Hippocampal formation (tissue), 2 donors: ENCODE measurements at regions not wholly inside any gene's neighbourhood (a gene's known extent, or its start where the extent isn't known, plus 50 kb on each side); places are given as distances from the start of the nearest gene placed in this dataset.

ENCODE experiments used
- DNase-seq, 2 donors: peaks; one replicate each; lab custom pipeline; 2025; lab: John Stamatoyannopoulos, UW

- no peak for DNase-seq
Observed at GRCh38 chr16:86664522-86665318, 86.4 kb downstream of the FOXL1 start.

DNA sequence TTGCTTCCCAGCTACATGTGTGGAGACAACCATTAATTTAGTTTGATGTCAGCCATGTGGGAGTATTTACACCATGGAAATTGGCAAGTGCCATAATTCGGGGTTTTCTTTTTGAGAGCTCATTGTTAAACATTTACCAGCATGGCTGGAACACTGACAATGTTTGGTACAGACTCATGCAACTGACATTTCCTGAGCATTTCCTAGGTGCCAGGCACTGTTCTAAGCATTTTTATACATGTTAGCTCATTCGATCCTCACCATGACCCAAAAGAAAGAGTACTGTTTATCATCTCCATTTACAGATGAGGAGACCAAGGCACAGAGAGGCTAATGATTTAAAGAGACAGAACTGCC, 86.9 kb downstream of the FOXL1 start:
- DNase-seq = no peak

DNA sequence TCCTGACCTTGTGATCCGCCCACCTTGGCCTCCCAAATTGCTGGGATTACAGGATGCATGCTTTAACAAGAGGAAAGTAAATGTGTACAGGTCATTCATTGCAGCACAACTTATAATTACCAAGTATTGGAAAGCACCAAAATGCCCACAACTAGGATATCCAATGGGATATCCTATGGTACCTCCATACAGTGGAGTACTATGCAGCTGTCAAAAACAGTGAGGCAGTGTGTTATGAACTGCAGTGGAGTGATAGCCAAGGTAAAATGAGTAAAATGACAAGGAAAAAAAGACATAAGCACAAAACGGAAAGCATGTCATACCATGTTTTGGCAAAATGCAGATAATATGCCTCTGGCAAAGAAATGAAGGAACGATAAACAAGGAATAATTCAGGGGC, 87.6 kb downstream of the FOXL1 start:
- no peak for DNase-seq

DNA sequence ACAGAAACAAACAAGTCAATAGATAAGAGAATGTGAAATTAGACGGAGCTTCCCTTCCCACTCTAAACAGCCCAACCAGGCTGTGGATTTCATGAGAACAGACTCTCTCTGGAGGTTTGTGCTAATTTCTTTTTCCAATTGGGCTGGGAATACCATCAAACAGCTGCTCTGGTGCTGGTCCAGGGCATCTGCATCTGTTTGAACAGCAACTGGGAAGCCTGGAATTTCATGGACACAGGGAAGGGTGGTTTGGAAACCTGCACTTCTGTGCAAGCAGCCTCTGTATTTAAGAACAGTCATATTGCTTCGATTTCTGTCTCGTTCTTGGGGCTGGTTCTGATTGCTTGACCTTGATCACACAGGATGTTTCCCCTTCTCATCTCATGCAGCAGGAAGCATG, 88.7 kb downstream of the FOXL1 start:
- DNase-seq = no peak

- DNase-seq = no peak
Observed at GRCh38 chr16:86668136-86668910, 90.0 kb downstream of the FOXL1 start.

DNA sequence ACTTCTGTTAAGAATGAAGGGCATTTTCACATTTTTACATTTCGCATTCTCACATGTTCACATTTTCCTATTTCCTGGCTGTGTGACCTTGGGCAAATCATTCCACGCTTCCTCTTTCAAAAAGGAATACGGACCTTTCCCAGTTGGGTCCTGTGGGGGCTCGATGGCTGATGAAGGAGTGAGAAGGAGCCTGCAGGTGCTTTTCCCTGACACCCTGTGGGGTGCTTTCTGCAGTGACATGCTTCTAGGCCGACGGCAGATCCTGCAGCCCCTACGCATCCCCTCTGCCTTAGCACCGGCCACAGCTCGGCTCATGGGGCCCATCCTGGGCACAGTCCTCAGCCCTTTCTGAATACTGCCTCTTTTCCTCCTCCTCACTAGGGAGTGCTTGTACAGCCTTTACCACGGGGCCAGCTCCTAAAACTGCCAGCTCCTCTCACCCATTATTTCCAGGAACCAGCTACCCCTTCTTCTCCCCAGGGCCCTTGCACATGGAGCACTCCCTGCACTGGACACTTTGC, 91.0 kb downstream of the FOXL1 start:
- DNase-seq = no peak

DNA sequence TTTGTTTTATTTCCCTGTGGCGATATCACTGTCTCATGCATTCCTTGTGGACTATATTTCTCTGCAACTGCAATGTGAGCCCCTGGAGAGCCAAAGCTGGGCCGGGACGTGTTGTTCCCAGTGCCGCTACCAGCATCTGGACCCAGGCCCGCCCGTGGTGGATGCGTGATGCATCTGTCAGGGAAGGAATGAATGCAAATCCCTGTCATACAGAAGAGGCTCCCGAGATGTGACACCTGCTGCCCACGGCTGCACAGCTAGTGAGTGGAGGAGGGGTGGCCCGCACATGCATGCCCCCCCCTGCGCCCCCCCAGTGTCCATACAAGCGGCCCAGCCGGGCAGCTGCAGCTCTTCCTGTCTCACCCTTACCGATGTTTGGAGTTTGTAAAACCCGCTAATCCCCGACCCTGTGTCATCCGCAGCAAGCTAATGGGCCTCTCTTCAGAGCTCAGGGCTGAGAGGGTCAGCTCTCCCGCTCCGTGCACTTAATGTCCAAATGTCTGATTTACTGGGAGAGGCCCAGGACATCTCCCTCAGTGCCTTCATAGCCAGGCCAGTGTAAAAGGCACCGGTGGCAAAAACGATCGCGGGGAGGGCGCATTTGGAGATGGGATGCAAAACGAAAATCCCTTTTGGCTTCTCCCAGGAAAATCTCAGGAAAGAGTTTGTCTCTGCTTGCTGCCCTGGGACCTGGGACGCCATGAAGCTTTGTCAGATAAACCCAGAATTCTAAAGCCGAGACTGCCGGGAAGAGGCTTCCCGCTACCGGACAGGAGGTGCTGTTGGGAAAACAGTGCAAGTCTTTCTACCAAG, 91.8 kb downstream of the FOXL1 start:
- DNase-seq = no peak

GRCh38 chr16:86670750-86671234, 92.4 kb downstream of the FOXL1 start:
- no peak for DNase-seq

DNA sequence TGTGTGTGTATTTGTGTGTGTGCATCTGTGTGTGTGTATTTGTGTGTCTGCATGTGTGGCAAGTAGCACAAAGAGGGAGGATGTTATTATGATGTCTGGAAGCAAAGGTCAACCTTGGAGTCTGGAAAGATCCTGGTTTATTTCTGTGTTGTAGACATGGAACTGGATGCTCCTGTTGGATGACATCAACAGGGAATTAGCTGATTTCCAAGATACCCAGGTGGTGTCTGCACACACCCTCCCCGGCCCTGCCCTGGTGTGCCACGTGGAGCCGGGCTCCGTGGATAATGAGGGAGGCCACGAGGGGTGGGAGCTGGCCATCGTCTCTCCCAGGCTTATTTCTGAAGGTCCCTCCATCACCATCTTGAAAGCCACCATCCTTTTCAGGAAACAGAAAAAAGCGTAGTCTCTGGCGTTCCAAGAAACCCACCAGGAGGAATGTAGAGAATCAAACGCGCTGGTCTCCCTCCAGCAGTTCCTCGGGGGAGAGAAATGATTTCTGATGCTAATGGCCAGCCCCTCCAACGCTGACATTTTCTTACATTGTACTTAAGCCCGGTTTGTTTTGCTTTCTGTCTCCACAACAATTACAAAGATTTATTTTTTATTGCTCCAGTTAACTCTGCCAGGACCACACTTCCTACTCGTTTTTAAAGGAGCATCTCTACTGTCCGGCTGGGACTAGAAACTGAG, 93.3 kb downstream of the FOXL1 start:
- no peak for DNase-seq

GRCh38 chr16:86672179-86672863, 94.0 kb downstream of the FOXL1 start:
- no peak for DNase-seq

DNA sequence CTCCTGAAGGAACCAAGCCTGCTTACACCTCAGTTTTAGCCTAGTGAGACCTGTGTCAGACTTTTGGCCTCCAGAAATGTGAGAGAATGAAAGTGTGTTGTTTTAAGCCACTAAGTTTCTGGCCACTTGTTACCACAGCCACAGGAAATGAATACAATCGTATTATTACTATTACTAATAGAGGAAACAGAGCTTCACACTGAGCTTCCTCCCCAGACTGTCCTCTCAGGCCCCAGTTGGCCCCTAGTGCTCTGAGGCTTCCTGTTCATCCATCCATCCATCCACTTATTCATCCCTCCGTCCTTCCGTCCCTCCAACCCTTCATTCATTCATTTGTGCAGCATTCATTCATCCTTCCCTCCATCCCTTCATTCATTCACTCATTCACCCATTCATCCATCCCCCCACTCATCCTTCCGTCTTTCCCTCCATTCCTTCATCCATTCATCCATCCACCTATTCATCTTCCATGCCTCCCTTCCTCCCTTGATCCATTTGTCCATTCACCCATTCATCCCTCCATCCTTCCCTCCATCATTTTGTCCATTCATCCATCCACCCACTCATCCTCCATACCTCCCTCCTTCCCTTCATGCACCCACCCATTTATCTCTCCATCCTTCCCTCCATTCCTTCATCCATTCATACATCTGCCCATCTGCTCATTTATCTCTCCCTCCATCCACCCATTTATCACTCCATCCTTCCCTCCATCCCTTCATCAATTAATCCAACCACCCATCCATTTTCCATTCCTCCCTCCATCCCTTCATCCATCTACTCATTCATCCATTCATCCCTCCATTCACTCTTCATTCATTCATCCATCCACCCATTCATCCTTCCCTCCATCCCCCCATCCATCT, 95.0 kb downstream of the FOXL1 start:
- DNase-seq = no peak

- DNase-seq = no peak
Observed at GRCh38 chr16:86673956-86674453, 95.7 kb downstream of the FOXL1 start.

- no peak for DNase-seq
Observed at GRCh38 chr16:86676254-86676670, 97.9 kb downstream of the FOXL1 start.

GRCh38 chr16:86679490-86679889, 101.1 kb downstream of the FOXL1 start:
- no peak for DNase-seq

- no peak for DNase-seq
Observed at GRCh38 chr16:86680162-86680561, 101.8 kb downstream of the FOXL1 start.

DNA sequence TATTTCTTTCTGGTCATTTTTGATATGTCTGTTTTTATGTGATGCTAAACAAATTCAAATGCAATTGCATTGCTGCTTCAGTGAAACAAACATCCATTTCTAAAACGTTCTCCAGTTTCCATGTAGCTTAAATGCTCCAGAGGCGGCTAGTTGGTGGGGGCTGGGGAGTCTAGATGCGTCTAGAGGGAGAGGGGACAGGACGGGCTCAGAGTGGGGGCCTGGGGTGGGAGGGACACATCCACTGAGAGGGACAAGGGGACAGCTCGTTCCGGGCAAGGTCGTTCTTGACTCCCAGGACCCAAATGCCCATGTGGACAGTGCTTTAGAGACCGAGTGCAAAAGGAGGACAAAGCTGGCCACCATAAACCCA, 102.3 kb downstream of the FOXL1 start:
- DNase-seq = no peak

GRCh38 chr16:86681031-86681756, 102.8 kb downstream of the FOXL1 start:
- no peak for DNase-seq

DNA sequence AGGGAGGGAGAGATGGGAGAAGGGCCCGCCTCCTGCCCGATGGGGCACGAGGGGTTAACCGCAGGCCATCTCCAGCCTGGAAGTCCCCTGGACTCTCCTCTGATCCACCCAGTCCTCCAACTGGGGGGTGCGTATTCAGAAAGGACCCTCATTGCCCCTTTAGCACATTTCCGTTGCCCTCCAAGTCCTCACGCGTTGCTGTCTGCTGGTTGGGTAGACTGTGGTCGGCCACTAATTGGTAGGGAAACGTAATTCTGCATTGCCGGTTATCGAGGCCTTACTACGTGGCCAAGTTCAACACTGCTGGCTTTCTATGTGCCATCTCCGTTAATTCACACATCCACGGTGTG, 103.4 kb downstream of the FOXL1 start:
- no peak for DNase-seq

DNA sequence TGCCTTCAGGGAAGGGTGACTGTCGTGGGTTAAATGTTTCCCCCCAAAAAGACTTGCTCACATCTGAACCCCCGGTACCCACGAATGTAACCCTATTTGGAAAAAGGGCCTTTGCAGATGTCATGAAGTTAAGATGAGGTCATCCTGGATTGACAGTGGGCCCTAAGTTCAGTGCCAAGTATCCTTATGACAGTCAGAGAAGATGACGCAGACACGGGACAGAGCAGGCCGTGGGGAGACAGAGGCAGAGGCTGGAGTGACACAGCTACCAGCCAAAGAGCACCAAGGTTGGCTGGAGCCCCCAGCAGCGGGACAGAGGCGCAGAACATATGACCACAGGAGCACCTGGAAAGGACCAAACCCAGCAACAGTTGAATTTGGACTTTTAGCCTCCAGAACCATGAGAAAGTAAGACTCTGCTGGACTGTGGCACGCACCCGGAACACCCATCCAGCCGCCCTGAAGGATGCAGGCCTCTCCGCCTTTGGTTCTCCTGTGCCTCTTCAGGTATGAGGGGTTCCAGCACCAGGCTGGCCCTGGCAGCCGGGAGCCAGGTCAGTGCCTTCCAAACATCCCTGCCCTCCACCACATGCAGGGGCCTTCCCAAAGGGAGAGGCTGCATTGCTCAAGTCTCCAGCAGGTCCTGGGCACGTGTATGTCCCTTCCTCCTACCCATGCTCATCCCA, 104.0 kb downstream of the FOXL1 start:
- DNase-seq = no peak
